ENCODE measurements at regions not wholly inside any gene's neighbourhood (a gene's known extent, or its start where the extent isn't known, plus 50 kb on each side); places are given as distances from the start of the nearest gene placed in this dataset.
A peak's percentile ranks its signal among the peaks of the same experiment; 100 is the strongest.

- no peak for FAIRE-seq
Measured at GRCh38 chr14:104339829-104340228, 201.4 kb downstream of the KIF26A start.

GRCh38 chr14:104341532-104342434, 203.4 kb downstream of the KIF26A start:
- dilution Hi-C loops (cut with MboI; ENCODE audit: extremely low pct_ligation_motif_present, low sequenced_read_pairs), result no loop called here

More at GRCh38 chr14:104339829-104340228, 201.4 kb downstream of the KIF26A start:
- H3K4me3 ChIP-seq (ENCODE audit: control insufficient read depth in 2 of 3, extremely low read depth in 1 of 3, insufficient read depth in 2 of 3, low read depth in 1 of 3, low read length in 3 of 3), result no peak overlapping the region
- no peaks in the 10 kb centered on the region for H4K20me1 ChIP-seq (ENCODE audit: control insufficient read depth, extremely low read depth, insufficient read depth, low read length)
- no peak overlapping the region for H3K4me2 ChIP-seq (ENCODE audit: control insufficient read depth, extremely low read depth, insufficient read depth, low read depth, low read length)
- no peak overlapping the region for H2AFZ ChIP-seq (ENCODE audit: control insufficient read depth, low read length)
- H3K79me2 ChIP-seq (ENCODE audit: control insufficient read depth, insufficient read depth, low read length), result no peaks in the 10 kb centered on the region
- dilution Hi-C loops (cut with MboI; ENCODE audit: extremely low pct_ligation_motif_present, low sequenced_read_pairs), result no loop called here
- no peak overlapping the region for H3K27ac ChIP-seq (ENCODE audit: control insufficient read depth, insufficient read depth, low read length)
- H3K9me1 ChIP-seq (ENCODE audit: control insufficient read depth, extremely low read depth, insufficient read depth, low read length), result no peaks in the 10 kb centered on the region
- no peak for TF ChIP-seq CTCF (optimal IDR thresholded peaks at IDR 0.05 in 1 of 3, IDR thresholded peaks at IDR 0.05 in 1 of 3, conservative IDR thresholded peaks at IDR 0.05 in 1 of 3; ENCODE audit: extremely low read depth in 1 of 3, insufficient read depth in 2 of 3, low read length in 3 of 3)
- no peak for TF ChIP-seq EZH2 (IDR thresholded peaks at IDR 0.05; ENCODE audit: low read length)
- H3K36me3 ChIP-seq (ENCODE audit: control insufficient read depth in 2 of 2, extremely low read depth in 1 of 2, insufficient read depth in 2 of 2, low read length in 2 of 2), result no peaks in the 10 kb centered on the region
- no peaks in the 10 kb centered on the region for H3K9me3 ChIP-seq (ENCODE audit: control insufficient read depth, low read depth, low read length)
- no peaks in the 10 kb centered on the region for H3K4me1 ChIP-seq (ENCODE audit: control insufficient read depth, extremely low read depth, insufficient read depth, low read length)
- DNase-seq (ENCODE audit: low read depth, low spot score), result no peak
- H3K27me3 ChIP-seq (ENCODE audit: control insufficient read depth, extremely low read depth, insufficient read depth, low read length), result no peaks in the 10 kb centered on the region
- H3K9ac ChIP-seq (ENCODE audit: control insufficient read depth, extremely low read depth, insufficient read depth, low read length), result no peak overlapping the region

More at GRCh38 chr14:104341532-104342434, 203.4 kb downstream of the KIF26A start:
- no peaks in the 10 kb centered on the region for H3K9me3 ChIP-seq (ENCODE audit: control insufficient read depth, low read depth, low read length)
- no peaks in the 10 kb centered on the region for H3K36me3 ChIP-seq (ENCODE audit: control insufficient read depth in 2 of 2, extremely low read depth in 1 of 2, insufficient read depth in 2 of 2, low read length in 2 of 2)
- no peaks in the 10 kb centered on the region for H3K4me1 ChIP-seq (ENCODE audit: control insufficient read depth, extremely low read depth, insufficient read depth, low read length)
- TF ChIP-seq CTCF (optimal IDR thresholded peaks at IDR 0.05 in 1 of 3, IDR thresholded peaks at IDR 0.05 in 1 of 3, conservative IDR thresholded peaks at IDR 0.05 in 1 of 3; ENCODE audit: extremely low read depth in 1 of 3, insufficient read depth in 2 of 3, low read length in 3 of 3) (peak in 2 of 3 experiments; percentile 13 to 35), EZH2 (IDR thresholded peaks at IDR 0.05; ENCODE audit: low read length) (no peak)
- no peak for DNase-seq (ENCODE audit: low read depth, low spot score)
- H4K20me1 ChIP-seq (ENCODE audit: control insufficient read depth, extremely low read depth, insufficient read depth, low read length), result no peaks in the 10 kb centered on the region
- no peak overlapping the region for H2AFZ ChIP-seq (ENCODE audit: control insufficient read depth, low read length)
- peaks cover 5% of the 10 kb centered on the region for H3K27me3 ChIP-seq (ENCODE audit: control insufficient read depth, extremely low read depth, insufficient read depth, low read length)
- no peak for FAIRE-seq
- H3K9ac ChIP-seq (ENCODE audit: control insufficient read depth, extremely low read depth, insufficient read depth, low read length), result no peak overlapping the region
- no peaks in the 10 kb centered on the region for H3K79me2 ChIP-seq (ENCODE audit: control insufficient read depth, insufficient read depth, low read length)
- H3K4me2 ChIP-seq (ENCODE audit: control insufficient read depth, extremely low read depth, insufficient read depth, low read depth, low read length), result no peak overlapping the region
- H3K4me3 ChIP-seq (ENCODE audit: control insufficient read depth in 2 of 3, extremely low read depth in 1 of 3, insufficient read depth in 2 of 3, low read depth in 1 of 3, low read length in 3 of 3), result no peak overlapping the region
- no peak overlapping the region for H3K27ac ChIP-seq (ENCODE audit: control insufficient read depth, insufficient read depth, low read length)
- no peaks in the 10 kb centered on the region for H3K9me1 ChIP-seq (ENCODE audit: control insufficient read depth, extremely low read depth, insufficient read depth, low read length)
